Panc1 (cell line): ENCODE measurements at regions not wholly inside any gene's neighbourhood (a gene's known extent, or its start where the extent isn't known, plus 50 kb on each side); places are given as distances from the start of the nearest gene placed in this dataset.

ENCODE experiments used
- ATAC-seq: fragments of 200-7000 bp; cut with Tn5 transposase; 2 replicates; pipeline ENCODE4 v1.9.1; 2020; ENCODE audit warnings: mild to moderate bottlenecking, moderate library complexity
- BruUV-seq: library from RNA; stranded (reverse); fragments of 400-500 nt; replicated peaks from 2 replicates; lab custom pipeline; 2021; lab: Mats Ljungman, UMichigan
- CTCF ChIA-PET: fragments of 300-600 bp; sonication (Branson Sonifier 250); formaldehyde crosslinking; loops from one replicate; lab custom pipeline; 2022; ENCODE audit warnings: antibody characterized with exemption; lab: Charles Lee
- POLR2A ChIA-PET: fragments of 300-600 bp; sonication (Branson Sonifier 250); formaldehyde crosslinking; loops from one replicate; lab custom pipeline; 2022; ENCODE audit warnings: antibody characterized with exemption; lab: Charles Lee
- DNase-seq: peaks from one replicate; pipeline ENCODE4 v3.0.0-alpha.2; 2010; ENCODE audit warnings: low read depth, low spot score
- H3K27ac ChIP-seq: 2 replicates; pipeline ENCODE4 v1.5.1; 2011; ENCODE audit warnings: mild to moderate bottlenecking, low read length, inconsistent platforms
- H3K27me3 ChIP-seq: fragments of 200-500 bp; sonication (Bioruptor generic); 2 replicates; pipeline ENCODE4 v1.6.0; 2014; ENCODE audit warnings: low read length, inconsistent platforms; ENCODE audit not compliant: control insufficient read depth, insufficient read depth
- H3K36me3 ChIP-seq: fragments of 200-500 bp; sonication (Bioruptor generic); 2 replicates; pipeline ENCODE4 v1.5.1; 2014; ENCODE audit warnings: inconsistent platforms, mild to moderate bottlenecking, low read length, moderate library complexity; ENCODE audit not compliant: control insufficient read depth, insufficient read depth
- H3K4me1 ChIP-seq: 2 replicates; pipeline ENCODE4 v1.5.1; 2011; ENCODE audit warnings: inconsistent platforms, mild to moderate bottlenecking, low read length, moderate library complexity; ENCODE audit not compliant: control insufficient read depth, insufficient read depth
- H3K4me3 ChIP-seq, 2 experiments: 2 replicates each; pipeline ENCODE4 v1.5.1; 2011 to 2012; ENCODE audit warnings: low read depth in 2 of 2, low read length in 2 of 2, mild to moderate bottlenecking in 2 of 2, inconsistent platforms in 1 of 2, moderate library complexity in 1 of 2
- H3K9me3 ChIP-seq: fragments of 200-500 bp; sonication (Bioruptor generic); 2 replicates; pipeline ENCODE4 v1.5.1; 2014; ENCODE audit warnings: low read depth, mild to moderate bottlenecking, inconsistent platforms, low read length, moderate library complexity; ENCODE audit not compliant: control insufficient read depth, insufficient read depth
- CTCF ChIP-seq: fragments of 450-650 bp; IDR thresholded peaks from 2 replicates; pipeline ENCODE4 v1.5.1; 2017; ENCODE audit warnings: mild to moderate bottlenecking
- POLR2AphosphoS5 ChIP-seq: IDR thresholded peaks from 2 replicates; pipeline ENCODE4 v1.6.1; 2012; ENCODE audit warnings: mild to moderate bottlenecking, low read depth, low read length, moderate library complexity
- REST ChIP-seq, 2 experiments: IDR thresholded peaks; 2 replicates each; pipeline ENCODE4 v1.6.1; 2011 to 2012; ENCODE audit warnings: low read depth in 2 of 2, control low read depth in 1 of 2, low read length in 1 of 2, mild to moderate bottlenecking in 1 of 2, moderate library complexity in 1 of 2; ENCODE audit not compliant: insufficient read depth in 1 of 2
- SIN3A ChIP-seq: IDR thresholded peaks from 2 replicates; pipeline ENCODE4 v1.6.1; 2012; ENCODE audit warnings: low read depth, mild to moderate bottlenecking, low read length, moderate library complexity, borderline replicate concordance; ENCODE audit not compliant: insufficient read depth
- TCF7L2 ChIP-seq: IDR thresholded peaks from 2 replicates; pipeline ENCODE4 v1.6.1; 2011; ENCODE audit warnings: mild to moderate bottlenecking, low read depth, low read length, inconsistent platforms
- in situ Hi-C: cut with HindIII; loops from 2 replicates; pipeline ENCODE4 v1.10.0; 2016; ENCODE audit warnings: low sequenced_read_pairs, low pct_unique_long_range_greater_than_20kb
- intact Hi-C: fragments of 100-400 bp; cut with micrococcal nuclease; formaldehyde crosslinking; loops from one replicate; pipeline ENCODE4 v1.10.0; 2022; ENCODE audit not compliant: unreplicated experiment

GRCh38 chr15:91469632-91470567 lies 369.8 kb downstream of the SV2B start:
- Histone ChIP-seq H3K36me3 (no peaks in the 10 kb centered on the region), H3K27ac (no peak overlapping the region), H3K27me3 (no peaks in the 10 kb centered on the region), H3K9me3 (no peaks in the 10 kb centered on the region), H3K4me3 (no peak overlapping the region), H3K4me1 (no peaks in the 10 kb centered on the region)
- DNase-seq (no peak), ATAC-seq (no peak)
- TF ChIP-seq POLR2AphosphoS5 (no peak), TCF7L2 (no peak), CTCF (no peak), SIN3A (no peak), REST (IDR thresholded peaks at IDR 0.05; ENCODE audit: insufficient read depth in 1 of 2, low read depth in 2 of 2, low read length in 1 of 2) (no peak)
- in situ Hi-C loops (no loop called here), intact Hi-C loops (no loop called here)
- CTCF ChIA-PET = no interaction called here
- no TSS peak for BruUV-seq
- POLR2A ChIA-PET = no interaction called here

GRCh38 chr15:91471468-91471867 lies 371.4 kb downstream of the SV2B start:
- no TSS peak for BruUV-seq
- ChIA-PET CTCF (no interaction called here), POLR2A (no interaction called here)
- intact Hi-C loops (no loop called here), in situ Hi-C loops (no loop called here)
- no peaks in the 10 kb centered on the region for H3K36me3 ChIP-seq
- H3K4me1 ChIP-seq = no peaks in the 10 kb centered on the region
- no peaks in the 10 kb centered on the region for H3K27me3 ChIP-seq
- ATAC-seq (no peak), DNase-seq (no peak)
- H3K27ac ChIP-seq = no peak overlapping the region
- TF ChIP-seq POLR2AphosphoS5 (no peak), REST (IDR thresholded peaks at IDR 0.05; ENCODE audit: insufficient read depth in 1 of 2, low read depth in 2 of 2, low read length in 1 of 2) (no peak), TCF7L2 (no peak), CTCF (no peak), SIN3A (no peak)
- no peaks in the 10 kb centered on the region for H3K9me3 ChIP-seq
- no peak overlapping the region for H3K4me3 ChIP-seq
